GM04503 (cell line): ENCODE measurements at regions not wholly inside any gene's neighbourhood (a gene's known extent, or its start where the extent isn't known, plus 50 kb on each side); places are given as distances from the start of the nearest gene placed in this dataset.

Source experiments
- DNase-seq: peaks from one replicate; pipeline ENCODE4 v3.0.0-alpha.2; 2012; ENCODE audit warnings: low read depth

GRCh38 chr2:216286616-216287231, 85.6 kb downstream of the MARCHF4 start:
- DNase-seq = no peak

GRCh38 chr2:216285701-216286100, 86.6 kb downstream of the MARCHF4 start:
- no peak for DNase-seq

GRCh38 chr2:216284708-216285107, 87.6 kb downstream of the MARCHF4 start:
- DNase-seq = no peak

- DNase-seq = no peak
Measured at GRCh38 chr2:216283038-216283900, 89.0 kb downstream of the MARCHF4 start.

- no peak for DNase-seq
Measured at GRCh38 chr2:216281876-216282275, 90.4 kb downstream of the MARCHF4 start.

GRCh38 chr2:216281316-216281715, 91.0 kb downstream of the MARCHF4 start:
- no peak for DNase-seq

- DNase-seq = peak; percentile 37
Measured at GRCh38 chr2:216279459-216279858, 92.8 kb downstream of the MARCHF4 start.

GRCh38 chr2:216279031-216279430, 93.3 kb downstream of the MARCHF4 start:
- DNase-seq = no peak

GRCh38 chr2:216275890-216276289, 96.4 kb downstream of the MARCHF4 start:
- no peak for DNase-seq

- peak; percentile 36 for DNase-seq
Measured at GRCh38 chr2:216274194-216274840, 98.0 kb downstream of the MARCHF4 start.

- DNase-seq = no peak
Measured at GRCh38 chr2:216261042-216261537, 111.2 kb downstream of the MARCHF4 start.

GRCh38 chr2:216260629-216261028, 111.7 kb downstream of the MARCHF4 start:
- DNase-seq = no peak

GRCh38 chr2:216259081-216259480, 113.2 kb downstream of the MARCHF4 start:
- no peak for DNase-seq

GRCh38 chr2:216257089-216257488, 115.2 kb downstream of the MARCHF4 start:
- DNase-seq = no peak
